ENCODE measurements at regions not wholly inside any gene's neighbourhood (a gene's known extent, or its start where the extent isn't known, plus 50 kb on each side); places are given as distances from the start of the nearest gene placed in this dataset.

DNA sequence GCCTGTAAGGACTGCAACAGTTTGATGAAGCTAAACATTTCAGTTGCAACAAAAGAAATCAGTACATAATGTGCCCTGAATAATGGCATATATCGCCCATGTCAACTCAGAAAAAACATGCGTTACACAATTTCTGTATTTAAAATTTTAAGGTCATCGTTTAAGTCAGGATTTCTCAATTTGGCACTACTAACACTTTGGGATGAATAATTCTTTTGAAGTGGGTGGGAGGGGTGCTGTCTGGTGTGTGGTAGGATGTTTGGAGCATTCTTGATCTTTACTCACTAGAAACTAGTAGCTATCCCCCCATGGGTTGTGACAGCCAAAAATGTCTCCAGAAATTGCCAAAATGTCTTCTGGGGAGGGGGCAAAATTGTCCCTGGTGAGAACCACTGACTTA, 50.7 kb upstream of the CNTNAP4 start:
- TF ChIP-seq, protein P1, sequence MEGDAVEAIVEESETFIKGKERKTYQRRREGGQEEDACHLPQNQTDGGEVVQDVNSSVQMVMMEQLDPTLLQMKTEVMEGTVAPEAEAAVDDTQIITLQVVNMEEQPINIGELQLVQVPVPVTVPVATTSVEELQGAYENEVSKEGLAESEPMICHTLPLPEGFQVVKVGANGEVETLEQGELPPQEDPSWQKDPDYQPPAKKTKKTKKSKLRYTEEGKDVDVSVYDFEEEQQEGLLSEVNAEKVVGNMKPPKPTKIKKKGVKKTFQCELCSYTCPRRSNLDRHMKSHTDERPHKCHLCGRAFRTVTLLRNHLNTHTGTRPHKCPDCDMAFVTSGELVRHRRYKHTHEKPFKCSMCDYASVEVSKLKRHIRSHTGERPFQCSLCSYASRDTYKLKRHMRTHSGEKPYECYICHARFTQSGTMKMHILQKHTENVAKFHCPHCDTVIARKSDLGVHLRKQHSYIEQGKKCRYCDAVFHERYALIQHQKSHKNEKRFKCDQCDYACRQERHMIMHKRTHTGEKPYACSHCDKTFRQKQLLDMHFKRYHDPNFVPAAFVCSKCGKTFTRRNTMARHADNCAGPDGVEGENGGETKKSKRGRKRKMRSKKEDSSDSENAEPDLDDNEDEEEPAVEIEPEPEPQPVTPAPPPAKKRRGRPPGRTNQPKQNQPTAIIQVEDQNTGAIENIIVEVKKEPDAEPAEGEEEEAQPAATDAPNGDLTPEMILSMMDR (IDR thresholded peaks at IDR 0.05): no peak
- no peak for TF ChIP-seq POLR2A (IDR thresholded peaks at IDR 0.05)

All from body of pancreas (tissue), 4 donors.